HG02610 (cell line): ENCODE measurements at regions not wholly inside any gene's neighbourhood (a gene's known extent, or its start where the extent isn't known, plus 50 kb on each side); places are given as distances from the start of the nearest gene placed in this dataset.

ENCODE experiments used
- ATAC-seq: cut with Tn5 transposase; IDR thresholded peaks from one replicate; pipeline ENCODE4 v1.9.1; 2021; ENCODE audit warnings: mild to moderate bottlenecking, moderate library complexity; ENCODE audit not compliant: unreplicated experiment

- no peak for ATAC-seq
Observed at GRCh38 chr7:125678771-125679170, 749.1 kb upstream of the POT1 start.

- ATAC-seq: no peak
Observed at GRCh38 chr7:125675640-125676039, 746.0 kb upstream of the POT1 start.

GRCh38 chr7:125675169-125675568 is 745.5 kb upstream of the POT1 start:
- ATAC-seq: no peak

GRCh38 chr7:125670926-125671572 is 741.4 kb upstream of the POT1 start:
- ATAC-seq: no peak

- no peak for ATAC-seq
Observed at GRCh38 chr7:125668321-125668993, 738.8 kb upstream of the POT1 start.

- ATAC-seq: no peak
Observed at GRCh38 chr7:125664625-125665024, 735.0 kb upstream of the POT1 start.

- ATAC-seq: no peak
Observed at GRCh38 chr7:125663961-125664360, 734.3 kb upstream of the POT1 start.

GRCh38 chr7:125661677-125662076 is 732.1 kb upstream of the POT1 start:
- ATAC-seq: no peak

GRCh38 chr7:125661006-125661405 is 731.4 kb upstream of the POT1 start:
- no peak for ATAC-seq

GRCh38 chr7:125654076-125654475 is 724.5 kb upstream of the POT1 start:
- ATAC-seq: no peak

GRCh38 chr7:125651823-125652528 is 722.4 kb upstream of the POT1 start:
- ATAC-seq: no peak

GRCh38 chr7:125648543-125648942 is 718.9 kb upstream of the POT1 start:
- no peak for ATAC-seq

- ATAC-seq: no peak
Observed at GRCh38 chr7:125645770-125646169, 716.1 kb upstream of the POT1 start.

- no peak for ATAC-seq
Observed at GRCh38 chr7:125644109-125644508, 714.5 kb upstream of the POT1 start.

GRCh38 chr7:125643302-125643701 is 713.7 kb upstream of the POT1 start:
- no peak for ATAC-seq

GRCh38 chr7:125641884-125642283 is 712.3 kb upstream of the POT1 start:
- ATAC-seq: no peak

- ATAC-seq: no peak
Observed at GRCh38 chr7:125636320-125636962, 706.8 kb upstream of the POT1 start.

GRCh38 chr7:125618516-125618915 is 688.9 kb upstream of the POT1 start:
- no peak for ATAC-seq

- no peak for ATAC-seq
Observed at GRCh38 chr7:125611582-125611981, 682.0 kb upstream of the POT1 start.

- no peak for ATAC-seq
Observed at GRCh38 chr7:125606671-125607070, 677.0 kb upstream of the POT1 start.

- ATAC-seq: no peak
Observed at GRCh38 chr7:125605241-125605640, 675.6 kb upstream of the POT1 start.

- no peak for ATAC-seq
Observed at GRCh38 chr7:125602441-125602840, 672.8 kb upstream of the POT1 start.
